CD4-positive, alpha-beta T cell (primary cell): ENCODE measurements at regions not wholly inside any gene's neighbourhood (a gene's known extent, or its start where the extent isn't known, plus 50 kb on each side); places are given as distances from the start of the nearest gene placed in this dataset.

Source experiments
- ATAC-seq: fragments of 200-7000 bp; cut with Tn5 transposase; one replicate; pipeline ENCODE4 v1.10.0; 2022; ENCODE audit warnings: mild to moderate bottlenecking; ENCODE audit not compliant: poor library complexity
- CTCF ChIA-PET: fragments of 350-600 bp; sonication (Branson Sonifier 250); formaldehyde crosslinking; loops from one replicate; lab custom pipeline; 2021; ENCODE audit warnings: antibody characterized with exemption, inconsistent platforms; lab: Charles Lee
- POLR2A ChIA-PET: fragments of 350-600 bp; sonication (Branson Sonifier 250); formaldehyde crosslinking; loops from one replicate; lab custom pipeline; 2021; ENCODE audit warnings: antibody characterized with exemption, inconsistent platforms; lab: Charles Lee
- DNase-seq, 14 experiments: peaks; one replicate each; pipeline ENCODE4 v3.0.0-alpha.2; 2013 to 2020; ENCODE audit warnings: mixed read lengths in 2 of 14
- H3K27ac ChIP-seq, 2 donors: one replicate each; pipeline versions ENCODE4 v1.5.1 to v1.7.0; 2013; ENCODE audit warnings: low read length in 2 of 2, low read depth in 1 of 2, mild to moderate bottlenecking in 1 of 2
- H3K27me3 ChIP-seq, 2 experiments: 1 replicate in 1 of 2; 2 replicates in 1 of 2; pipeline versions ENCODE4 v1.6.1 to v1.7.0; 2013; ENCODE audit warnings: low read length in 2 of 2, control low read depth in 1 of 2, mild to moderate bottlenecking in 1 of 2, moderate library complexity in 1 of 2; ENCODE audit not compliant: insufficient read depth in 2 of 2, control insufficient read depth in 1 of 2
- H3K36me3 ChIP-seq: one replicate; pipeline ENCODE4 v1.6.1; 2013; ENCODE audit warnings: low read length, control low read depth; ENCODE audit not compliant: insufficient read depth
- H3K4me1 ChIP-seq: one replicate; pipeline ENCODE4 v1.6.1; 2013; ENCODE audit warnings: low read length, control low read depth; ENCODE audit not compliant: insufficient read depth
- H3K4me3 ChIP-seq: one replicate; pipeline ENCODE4 v1.5.1; 2013; ENCODE audit warnings: mild to moderate bottlenecking, low read length, moderate library complexity
- H3K9me3 ChIP-seq, 2 experiments: 1 replicate in 1 of 2; 2 replicates in 1 of 2; pipeline versions ENCODE4 v1.6.1 to v1.7.0; 2013; ENCODE audit warnings: low read length in 2 of 2, mild to moderate bottlenecking in 2 of 2, control low read depth in 1 of 2, moderate library complexity in 1 of 2; ENCODE audit not compliant: control insufficient read depth in 1 of 2, insufficient read depth in 1 of 2
- H3K27ac Mint-ChIP-seq: one replicate; pipeline ENCODE4 v1.8.0; 2020; ENCODE audit warnings: mixed read lengths
- H3K27me3 Mint-ChIP-seq: one replicate; pipeline ENCODE4 v1.8.0; 2021; ENCODE audit warnings: mixed read lengths
- H3K36me3 Mint-ChIP-seq: one replicate; pipeline ENCODE4 v1.8.0; 2021; ENCODE audit warnings: low read depth, mixed read lengths
- H3K4me1 Mint-ChIP-seq: one replicate; pipeline ENCODE4 v1.8.0; 2021; ENCODE audit warnings: low read depth, mixed read lengths
- H3K4me3 Mint-ChIP-seq: one replicate; pipeline ENCODE4 v1.8.0; 2020; ENCODE audit warnings: mild to moderate bottlenecking, mixed read lengths
- H3K9me3 Mint-ChIP-seq: one replicate; pipeline ENCODE4 v1.8.0; 2020; ENCODE audit warnings: mixed read lengths
- CTCF ChIP-seq: fragments of 200-600 bp; IDR thresholded peaks from one replicate; pipeline ENCODE4 v1.8.0; 2022; ENCODE audit warnings: antibody characterized with exemption, mild to moderate bottlenecking
- intact Hi-C, 2 experiments: fragments of 100-400 bp; cut with DNase I in 1 of 2; cut with micrococcal nuclease in 1 of 2; formaldehyde crosslinking; loops; one replicate each; pipeline versions ENCODE4 v1.15.1 to v1.9.0; 2023 to 2025; cut with DNase I, micrococcal nuclease

GRCh38 chr2:194735837-194736542 is 921.0 kb upstream of the SLC39A10 start:
- Histone ChIP-seq H3K27me3 (no peaks in the 10 kb centered on the region), H3K36me3 (no peaks in the 10 kb centered on the region), H3K9me3 (no peaks in the 10 kb centered on the region), H3K27ac (no peak overlapping the region), H3K4me3 (no peak overlapping the region), H3K4me1 (no peaks in the 10 kb centered on the region)
- POLR2A ChIA-PET, result no interaction called here
- no peak overlapping the region for H3K27ac Mint-ChIP-seq
- H3K4me3 Mint-ChIP-seq, result no peak overlapping the region
- ATAC-seq, result no peak
- intact Hi-C loops, result no loop called here
- H3K27me3 Mint-ChIP-seq, result no peaks in the 10 kb centered on the region
- no peaks in the 10 kb centered on the region for H3K36me3 Mint-ChIP-seq
- DNase-seq, result no peak
- H3K9me3 Mint-ChIP-seq, result no peaks in the 10 kb centered on the region
- no peak for TF ChIP-seq CTCF
- CTCF ChIA-PET, result no interaction called here
- H3K4me1 Mint-ChIP-seq, result no peaks in the 10 kb centered on the region

- ChIA-PET CTCF (no interaction called here), POLR2A (no interaction called here)
- H3K4me3 Mint-ChIP-seq, result no peak overlapping the region
- no peak for TF ChIP-seq CTCF
- no peaks in the 10 kb centered on the region for H3K27me3 Mint-ChIP-seq
- DNase-seq (no peak), ATAC-seq (no peak)
- no peaks in the 10 kb centered on the region for H3K4me1 Mint-ChIP-seq
- H3K36me3 Mint-ChIP-seq, result no peaks in the 10 kb centered on the region
- no peak overlapping the region for H3K27ac Mint-ChIP-seq
- Histone ChIP-seq H3K9me3 (no peaks in the 10 kb centered on the region), H3K4me1 (no peaks in the 10 kb centered on the region), H3K36me3 (no peaks in the 10 kb centered on the region), H3K27ac (no peak overlapping the region), H3K4me3 (no peak overlapping the region), H3K27me3 (no peaks in the 10 kb centered on the region)
- H3K9me3 Mint-ChIP-seq, result no peaks in the 10 kb centered on the region
- intact Hi-C loops, result no loop called here
Observed at GRCh38 chr2:194730266-194730665, 926.8 kb upstream of the SLC39A10 start.

GRCh38 chr2:194725169-194725568 is 931.9 kb upstream of the SLC39A10 start:
- Mint-ChIP-seq H3K27ac (no peak overlapping the region), H3K36me3 (no peaks in the 10 kb centered on the region), H3K4me1 (no peaks in the 10 kb centered on the region), H3K27me3 (no peaks in the 10 kb centered on the region), H3K4me3 (no peak overlapping the region), H3K9me3 (no peaks in the 10 kb centered on the region)
- Histone ChIP-seq H3K4me3 (no peak overlapping the region), H3K4me1 (no peaks in the 10 kb centered on the region), H3K9me3 (no peaks in the 10 kb centered on the region), H3K36me3 (no peaks in the 10 kb centered on the region), H3K27me3 (no peaks in the 10 kb centered on the region), H3K27ac (no peak overlapping the region)
- CTCF ChIA-PET, result no interaction called here
- ATAC-seq (no peak), DNase-seq (no peak)
- POLR2A ChIA-PET, result no interaction called here
- intact Hi-C loops, result no loop called here
- no peak for TF ChIP-seq CTCF
